ENCODE measurements at regions not wholly inside any gene's neighbourhood (a gene's known extent, or its start where the extent isn't known, plus 50 kb on each side); places are given as distances from the start of the nearest gene placed in this dataset.
"Not testable (repeated sequence)": the region's sequence is repeated elsewhere in the genome, so short reads cannot be mapped to it uniquely, and the experiment has no call there.

DNA sequence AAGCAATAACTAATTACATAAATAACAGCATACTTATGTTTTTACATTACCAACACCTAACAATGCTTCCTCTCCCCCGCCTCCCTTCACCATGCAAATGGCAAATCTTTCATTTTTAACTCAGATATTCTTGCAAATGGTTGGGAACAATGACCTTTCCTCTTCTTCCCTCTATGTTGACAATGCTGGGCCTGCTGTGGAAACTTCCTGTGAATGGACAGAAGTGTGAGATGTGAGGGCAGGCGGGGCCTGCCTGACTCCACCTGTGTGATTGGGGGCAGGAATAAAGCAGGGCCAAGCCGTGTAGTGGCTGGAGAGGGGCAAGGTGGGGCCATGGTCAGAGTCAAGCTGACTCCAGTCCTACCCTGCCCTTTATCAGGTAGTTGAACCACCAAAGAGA lies 289.6 kb downstream of the RPS6KC1 start:
- H3K9me3 ChIP-seq (replicated peaks; ENCODE audit: low read length), result no peaks in the 10 kb centered on the region
- H3K4me2 ChIP-seq (ENCODE audit: low read length), result no peak overlapping the region
- no peaks in the 10 kb centered on the region for H3K36me3 ChIP-seq (ENCODE audit: insufficient read depth, low read length)
- no peaks in the 10 kb centered on the region for H3K4me1 ChIP-seq (ENCODE audit: control insufficient read depth, insufficient read depth, low read length)
- no peak overlapping the region for H3K4me3 ChIP-seq (ENCODE audit: low read length)
- no peak overlapping the region for H3K9ac ChIP-seq (ENCODE audit: low read depth, low read length)
- no peaks in the 10 kb centered on the region for H3K27me3 ChIP-seq (ENCODE audit: control insufficient read depth, insufficient read depth, low read length)

- no peak overlapping the region for H3K9ac ChIP-seq (ENCODE audit: low read depth, low read length)
- H3K4me2 ChIP-seq (ENCODE audit: low read length), result no peak overlapping the region
- H3K4me3 ChIP-seq (ENCODE audit: low read length), result no peak overlapping the region
- H3K4me1 ChIP-seq (ENCODE audit: control insufficient read depth, insufficient read depth, low read length), result no peaks in the 10 kb centered on the region
- no peaks in the 10 kb centered on the region for H3K27me3 ChIP-seq (ENCODE audit: control insufficient read depth, insufficient read depth, low read length)
- H3K9me3 ChIP-seq (replicated peaks; ENCODE audit: low read length), result no peaks in the 10 kb centered on the region
- no peaks in the 10 kb centered on the region for H3K36me3 ChIP-seq (ENCODE audit: insufficient read depth, low read length)
Observed at GRCh38 chr1:213345621-213346020, 294.6 kb downstream of the RPS6KC1 start.

GRCh38 chr1:213357403-213357802 lies 306.4 kb downstream of the RPS6KC1 start:
- no peaks in the 10 kb centered on the region for H3K36me3 ChIP-seq (ENCODE audit: insufficient read depth, low read length)
- H3K4me2 ChIP-seq (ENCODE audit: low read length), result no peak overlapping the region
- no peaks in the 10 kb centered on the region for H3K9me3 ChIP-seq (replicated peaks; ENCODE audit: low read length)
- H3K4me1 ChIP-seq (ENCODE audit: control insufficient read depth, insufficient read depth, low read length), result no peaks in the 10 kb centered on the region
- H3K4me3 ChIP-seq (ENCODE audit: low read length), result no peak overlapping the region
- H3K27me3 ChIP-seq (ENCODE audit: control insufficient read depth, insufficient read depth, low read length), result no peaks in the 10 kb centered on the region
- H3K9ac ChIP-seq (ENCODE audit: low read depth, low read length), result no peak overlapping the region

DNA sequence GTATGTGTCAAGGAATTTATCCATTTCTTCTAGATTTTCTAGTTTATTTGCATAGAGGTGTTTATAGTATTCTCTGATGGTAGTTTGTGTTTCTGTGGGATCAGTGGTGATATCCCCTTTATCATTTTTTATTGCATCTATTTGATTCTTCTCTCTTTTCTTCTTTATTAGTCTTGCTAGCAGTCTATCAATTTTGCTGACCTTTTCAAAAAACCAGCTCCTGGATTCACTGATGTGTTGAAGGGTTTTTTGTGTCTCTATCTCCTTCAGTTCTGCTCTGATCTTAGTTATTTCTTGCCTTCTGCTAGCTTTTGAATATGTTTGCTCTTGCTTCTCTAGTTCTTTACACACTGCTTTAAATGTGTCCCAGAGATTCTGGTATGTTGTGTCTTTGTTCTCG lies 307.3 kb downstream of the RPS6KC1 start:
- not testable (repeated sequence) for H3K9ac ChIP-seq (ENCODE audit: low read depth, low read length); H3K4me2 ChIP-seq (ENCODE audit: low read length); H3K27me3 ChIP-seq (ENCODE audit: control insufficient read depth, insufficient read depth, low read length); H3K4me3 ChIP-seq (ENCODE audit: low read length); H3K36me3 ChIP-seq (ENCODE audit: insufficient read depth, low read length); H3K4me1 ChIP-seq (ENCODE audit: control insufficient read depth, insufficient read depth, low read length); H3K9me3 ChIP-seq (replicated peaks; ENCODE audit: low read length)

- Histone ChIP-seq H3K9me3 (replicated peaks; ENCODE audit: low read length) (no peaks in the 10 kb centered on the region), H3K4me3 (ENCODE audit: low read length) (no peak overlapping the region), H3K9ac (ENCODE audit: low read depth, low read length) (no peak overlapping the region), H3K27me3 (ENCODE audit: control insufficient read depth, insufficient read depth, low read length) (no peaks in the 10 kb centered on the region), H3K36me3 (ENCODE audit: insufficient read depth, low read length) (no peaks in the 10 kb centered on the region), H3K4me1 (ENCODE audit: control insufficient read depth, insufficient read depth, low read length) (no peaks in the 10 kb centered on the region), H3K4me2 (ENCODE audit: low read length) (no peak overlapping the region)
Observed at GRCh38 chr1:213362598-213362997, 311.6 kb downstream of the RPS6KC1 start.

- Histone ChIP-seq H3K4me1 (ENCODE audit: control insufficient read depth, insufficient read depth, low read length) (no peaks in the 10 kb centered on the region), H3K4me3 (ENCODE audit: low read length) (no peak overlapping the region), H3K27me3 (ENCODE audit: control insufficient read depth, insufficient read depth, low read length) (no peaks in the 10 kb centered on the region), H3K4me2 (ENCODE audit: low read length) (no peak overlapping the region), H3K9me3 (replicated peaks; ENCODE audit: low read length) (no peaks in the 10 kb centered on the region), H3K9ac (ENCODE audit: low read depth, low read length) (no peak overlapping the region), H3K36me3 (ENCODE audit: insufficient read depth, low read length) (no peaks in the 10 kb centered on the region)
Observed at GRCh38 chr1:213366141-213366831, 315.2 kb downstream of the RPS6KC1 start.

- Histone ChIP-seq H3K4me2 (ENCODE audit: low read length) (no peak overlapping the region), H3K36me3 (ENCODE audit: insufficient read depth, low read length) (no peaks in the 10 kb centered on the region)
Observed at GRCh38 chr1:213369465-213369864, 318.4 kb downstream of the RPS6KC1 start.

DNA sequence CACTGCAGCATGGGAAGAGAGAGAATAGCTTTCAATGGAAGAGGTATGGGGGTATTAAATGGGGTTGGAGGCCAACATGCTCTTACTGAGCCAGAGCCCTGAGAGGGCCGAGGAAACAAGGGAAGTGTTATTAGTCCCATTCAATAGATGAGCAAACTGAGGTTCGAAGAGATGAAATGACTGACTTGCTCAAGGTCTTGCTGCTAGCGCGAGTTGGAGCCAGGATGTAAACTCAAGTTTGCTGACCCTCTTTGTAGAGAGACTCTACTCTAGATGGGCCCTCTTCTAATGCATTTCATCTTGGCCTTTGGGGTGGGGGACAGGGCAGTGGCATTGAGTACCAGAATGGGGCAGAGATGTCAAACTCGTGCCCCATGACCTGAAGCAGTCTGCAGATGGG lies 319.5 kb downstream of the RPS6KC1 start:
- Histone ChIP-seq H3K36me3 (ENCODE audit: insufficient read depth, low read length) (no peaks in the 10 kb centered on the region), H3K27me3 (ENCODE audit: control insufficient read depth, insufficient read depth, low read length) (no peaks in the 10 kb centered on the region), H3K4me1 (ENCODE audit: control insufficient read depth, insufficient read depth, low read length) (no peaks in the 10 kb centered on the region), H3K9me3 (replicated peaks; ENCODE audit: low read length) (no peaks in the 10 kb centered on the region), H3K9ac (ENCODE audit: low read depth, low read length) (no peak overlapping the region), H3K4me2 (ENCODE audit: low read length) (no peak overlapping the region), H3K4me3 (ENCODE audit: low read length) (no peak overlapping the region)

More at GRCh38 chr1:213369465-213369864, 318.4 kb downstream of the RPS6KC1 start:
- no peak overlapping the region for H3K4me3 ChIP-seq (ENCODE audit: low read length)
- H3K4me1 ChIP-seq (ENCODE audit: control insufficient read depth, insufficient read depth, low read length), result no peaks in the 10 kb centered on the region
- no peak overlapping the region for H3K9ac ChIP-seq (ENCODE audit: low read depth, low read length)
- H3K9me3 ChIP-seq (replicated peaks; ENCODE audit: low read length), result no peaks in the 10 kb centered on the region
- H3K27me3 ChIP-seq (ENCODE audit: control insufficient read depth, insufficient read depth, low read length), result no peaks in the 10 kb centered on the region

GRCh38 chr1:213371525-213371846 lies 320.4 kb downstream of the RPS6KC1 start:
- Histone ChIP-seq H3K36me3 (ENCODE audit: insufficient read depth, low read length) (no peaks in the 10 kb centered on the region), H3K4me1 (ENCODE audit: control insufficient read depth, insufficient read depth, low read length) (no peaks in the 10 kb centered on the region), H3K27me3 (ENCODE audit: control insufficient read depth, insufficient read depth, low read length) (no peaks in the 10 kb centered on the region), H3K9me3 (replicated peaks; ENCODE audit: low read length) (no peaks in the 10 kb centered on the region), H3K9ac (ENCODE audit: low read depth, low read length) (no peak overlapping the region), H3K4me2 (ENCODE audit: low read length) (no peak overlapping the region), H3K4me3 (ENCODE audit: low read length) (no peak overlapping the region)

DNA sequence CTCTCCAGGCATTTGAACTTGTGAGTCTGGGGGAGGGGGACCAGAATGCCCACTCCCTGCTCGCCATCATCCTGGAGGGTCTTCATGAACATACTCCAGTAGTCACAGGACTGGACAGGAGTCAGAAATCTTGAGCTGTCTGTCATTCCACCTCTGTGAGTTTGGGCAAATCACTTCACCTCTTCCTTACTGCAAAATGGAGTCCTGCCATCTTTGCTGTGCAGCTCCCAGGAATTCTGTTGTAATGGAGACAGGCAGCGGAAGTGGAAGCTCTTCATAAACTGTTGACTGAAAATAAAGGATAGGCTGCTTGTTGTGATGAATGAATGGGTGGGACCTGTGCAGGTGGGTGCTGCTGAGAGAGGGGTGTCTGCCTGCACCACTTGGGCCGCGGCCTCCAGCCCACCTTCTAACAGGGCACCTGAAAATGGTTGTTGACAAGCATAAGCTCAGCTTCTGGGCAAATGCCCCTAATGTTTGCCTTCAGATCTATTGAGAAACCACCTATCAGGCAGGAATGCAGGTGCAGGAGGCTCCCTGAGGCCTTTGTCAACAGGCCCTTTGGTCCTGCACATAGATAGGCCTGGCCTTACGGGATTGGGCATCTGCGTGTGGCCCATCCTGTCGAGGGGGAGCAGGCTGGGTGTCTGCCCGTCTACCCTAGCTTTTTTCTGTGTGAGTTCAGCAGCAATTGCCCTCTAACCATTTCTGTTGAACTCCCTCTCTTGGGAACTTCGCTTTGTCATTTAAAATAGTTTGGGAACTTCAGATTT lies 321.0 kb downstream of the RPS6KC1 start:
- no peak overlapping the region for H3K9ac ChIP-seq (ENCODE audit: low read depth, low read length)
- no peaks in the 10 kb centered on the region for H3K4me1 ChIP-seq (ENCODE audit: control insufficient read depth, insufficient read depth, low read length)
- H3K36me3 ChIP-seq (ENCODE audit: insufficient read depth, low read length), result no peaks in the 10 kb centered on the region
- no peaks in the 10 kb centered on the region for H3K27me3 ChIP-seq (ENCODE audit: control insufficient read depth, insufficient read depth, low read length)
- no peak overlapping the region for H3K4me2 ChIP-seq (ENCODE audit: low read length)
- no peak overlapping the region for H3K4me3 ChIP-seq (ENCODE audit: low read length)
- H3K9me3 ChIP-seq (replicated peaks; ENCODE audit: low read length), result no peaks in the 10 kb centered on the region

GRCh38 chr1:213374369-213374768 lies 323.3 kb downstream of the RPS6KC1 start:
- H3K27me3 ChIP-seq (ENCODE audit: control insufficient read depth, insufficient read depth, low read length), result no peaks in the 10 kb centered on the region
- no peak overlapping the region for H3K9ac ChIP-seq (ENCODE audit: low read depth, low read length)
- H3K4me1 ChIP-seq (ENCODE audit: control insufficient read depth, insufficient read depth, low read length), result no peaks in the 10 kb centered on the region
- H3K9me3 ChIP-seq (replicated peaks; ENCODE audit: low read length), result no peaks in the 10 kb centered on the region
- H3K36me3 ChIP-seq (ENCODE audit: insufficient read depth, low read length), result no peaks in the 10 kb centered on the region
- H3K4me2 ChIP-seq (ENCODE audit: low read length), result no peak overlapping the region
- H3K4me3 ChIP-seq (ENCODE audit: low read length), result no peak overlapping the region

DNA sequence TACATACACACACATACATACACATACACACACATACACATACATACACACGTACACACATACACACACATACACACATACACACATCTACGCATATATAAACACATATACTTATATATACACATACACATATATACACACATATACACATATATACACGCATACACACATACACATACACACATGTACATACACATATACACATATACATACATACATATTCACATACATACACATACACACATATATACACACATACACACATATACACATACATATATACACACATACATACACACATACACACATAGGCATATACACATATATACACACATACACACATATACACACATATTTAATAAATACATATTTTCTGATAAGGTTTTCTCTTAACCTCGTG lies 324.0 kb downstream of the RPS6KC1 start:
- H3K4me3 ChIP-seq (ENCODE audit: low read length), result no peak overlapping the region
- H3K36me3 ChIP-seq (ENCODE audit: insufficient read depth, low read length), result no peaks in the 10 kb centered on the region
- H3K4me1 ChIP-seq (ENCODE audit: control insufficient read depth, insufficient read depth, low read length), result no peaks in the 10 kb centered on the region
- H3K9me3 ChIP-seq (replicated peaks; ENCODE audit: low read length), result no peaks in the 10 kb centered on the region
- H3K27me3 ChIP-seq (ENCODE audit: control insufficient read depth, insufficient read depth, low read length), result no peaks in the 10 kb centered on the region
- no peak overlapping the region for H3K9ac ChIP-seq (ENCODE audit: low read depth, low read length)
- no peak overlapping the region for H3K4me2 ChIP-seq (ENCODE audit: low read length)
